ENCODE measurements at regions not wholly inside any gene's neighbourhood (a gene's known extent, or its start where the extent isn't known, plus 50 kb on each side); places are given as distances from the start of the nearest gene placed in this dataset.

DNA sequence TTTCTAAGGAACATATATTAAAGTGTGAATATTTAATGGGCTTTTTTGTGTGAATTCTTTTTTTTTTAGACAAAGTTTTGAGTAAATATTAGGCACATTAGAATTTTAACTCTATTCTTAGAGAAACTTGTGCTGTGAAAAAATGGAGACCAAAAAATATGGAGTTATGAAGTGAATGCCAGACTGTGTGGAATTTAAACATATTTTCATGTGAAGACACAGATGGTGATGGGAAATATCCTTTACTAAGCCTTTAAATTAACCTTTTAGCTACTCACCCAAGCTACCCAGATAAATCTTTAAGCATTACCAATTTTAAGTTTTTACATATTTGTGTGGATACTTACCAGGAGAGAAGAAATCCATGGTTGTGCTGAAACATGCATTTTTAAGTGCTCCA, 148.8 kb upstream of the OTX2 start (continued):
- TF ChIP-seq, protein P1, sequence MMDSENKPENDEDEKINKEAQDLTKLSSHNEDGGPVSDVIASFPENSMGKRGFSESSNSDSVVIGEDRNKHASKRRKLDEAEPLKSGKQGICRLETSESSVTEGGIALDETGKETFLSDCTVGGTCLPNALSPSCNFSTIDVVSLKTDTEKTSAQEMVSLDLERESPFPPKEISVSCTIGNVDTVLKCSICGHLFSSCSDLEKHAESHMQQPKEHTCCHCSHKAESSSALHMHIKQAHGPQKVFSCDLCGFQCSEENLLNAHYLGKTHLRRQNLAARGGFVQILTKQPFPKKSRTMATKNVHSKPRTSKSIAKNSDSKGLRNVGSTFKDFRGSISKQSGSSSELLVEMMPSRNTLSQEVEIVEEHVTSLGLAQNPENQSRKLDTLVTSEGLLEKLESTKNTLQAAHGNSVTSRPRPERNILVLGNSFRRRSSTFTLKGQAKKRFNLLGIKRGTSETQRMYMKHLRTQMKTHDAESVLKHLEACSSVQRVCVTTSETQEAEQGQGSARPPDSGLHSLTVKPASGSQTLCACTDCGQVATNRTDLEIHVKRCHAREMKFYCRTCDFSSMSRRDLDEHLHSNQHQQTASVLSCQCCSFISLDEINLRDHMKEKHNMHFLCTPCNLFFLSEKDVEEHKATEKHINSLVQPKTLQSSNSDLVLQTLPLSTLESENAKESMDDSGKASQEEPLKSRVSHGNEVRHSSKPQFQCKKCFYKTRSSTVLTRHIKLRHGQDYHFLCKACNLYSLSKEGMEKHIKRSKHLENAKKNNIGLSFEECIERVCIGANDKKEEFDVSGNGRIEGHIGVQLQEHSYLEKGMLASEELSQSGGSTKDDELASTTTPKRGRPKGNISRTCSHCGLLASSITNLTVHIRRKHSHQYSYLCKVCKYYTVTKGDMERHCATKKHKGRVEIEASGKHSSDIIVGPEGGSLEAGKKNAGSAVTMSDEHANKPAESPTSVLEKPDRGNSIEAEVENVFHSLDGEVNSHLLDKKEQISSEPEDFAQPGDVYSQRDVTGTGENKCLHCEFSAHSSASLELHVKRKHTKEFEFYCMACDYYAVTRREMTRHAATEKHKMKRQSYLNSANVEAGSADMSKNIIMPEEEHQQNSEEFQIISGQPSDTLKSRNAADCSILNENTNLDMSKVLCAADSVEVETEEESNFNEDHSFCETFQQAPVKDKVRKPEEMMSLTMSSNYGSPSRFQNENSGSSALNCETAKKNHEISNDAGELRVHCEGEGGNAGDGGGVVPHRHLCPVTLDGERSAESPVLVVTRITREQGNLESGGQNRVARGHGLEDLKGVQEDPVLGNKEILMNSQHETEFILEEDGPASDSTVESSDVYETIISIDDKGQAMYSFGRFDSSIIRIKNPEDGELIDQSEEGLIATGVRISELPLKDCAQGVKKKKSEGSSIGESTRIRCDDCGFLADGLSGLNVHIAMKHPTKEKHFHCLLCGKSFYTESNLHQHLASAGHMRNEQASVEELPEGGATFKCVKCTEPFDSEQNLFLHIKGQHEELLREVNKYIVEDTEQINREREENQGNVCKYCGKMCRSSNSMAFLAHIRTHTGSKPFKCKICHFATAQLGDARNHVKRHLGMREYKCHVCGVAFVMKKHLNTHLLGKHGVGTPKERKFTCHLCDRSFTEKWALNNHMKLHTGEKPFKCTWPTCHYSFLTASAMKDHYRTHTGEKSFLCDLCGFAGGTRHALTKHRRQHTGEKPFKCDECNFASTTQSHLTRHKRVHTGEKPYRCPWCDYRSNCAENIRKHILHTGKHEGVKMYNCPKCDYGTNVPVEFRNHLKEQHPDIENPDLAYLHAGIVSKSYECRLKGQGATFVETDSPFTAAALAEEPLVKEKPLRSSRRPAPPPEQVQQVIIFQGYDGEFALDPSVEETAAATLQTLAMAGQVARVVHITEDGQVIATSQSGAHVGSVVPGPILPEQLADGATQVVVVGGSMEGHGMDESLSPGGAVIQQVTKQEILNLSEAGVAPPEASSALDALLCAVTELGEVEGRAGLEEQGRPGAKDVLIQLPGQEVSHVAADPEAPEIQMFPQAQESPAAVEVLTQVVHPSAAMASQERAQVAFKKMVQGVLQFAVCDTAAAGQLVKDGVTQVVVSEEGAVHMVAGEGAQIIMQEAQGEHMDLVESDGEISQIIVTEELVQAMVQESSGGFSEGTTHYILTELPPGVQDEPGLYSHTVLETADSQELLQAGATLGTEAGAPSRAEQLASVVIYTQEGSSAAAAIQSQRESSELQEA (CRISPR knock-in tag; IDR thresholded peaks at IDR 0.05; ENCODE audit: not compliant biosample characterization), result no peak
- TF ChIP-seq, protein P2, sequence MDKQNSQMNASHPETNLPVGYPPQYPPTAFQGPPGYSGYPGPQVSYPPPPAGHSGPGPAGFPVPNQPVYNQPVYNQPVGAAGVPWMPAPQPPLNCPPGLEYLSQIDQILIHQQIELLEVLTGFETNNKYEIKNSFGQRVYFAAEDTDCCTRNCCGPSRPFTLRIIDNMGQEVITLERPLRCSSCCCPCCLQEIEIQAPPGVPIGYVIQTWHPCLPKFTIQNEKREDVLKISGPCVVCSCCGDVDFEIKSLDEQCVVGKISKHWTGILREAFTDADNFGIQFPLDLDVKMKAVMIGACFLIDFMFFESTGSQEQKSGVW (CRISPR knock-in tag; IDR thresholded peaks at IDR 0.05; ENCODE audit: borderline replicate concordance), result no peak
- no peak for TF ChIP-seq ZNF3 (CRISPR knock-in tag; IDR thresholded peaks at IDR 0.05)

DNA sequence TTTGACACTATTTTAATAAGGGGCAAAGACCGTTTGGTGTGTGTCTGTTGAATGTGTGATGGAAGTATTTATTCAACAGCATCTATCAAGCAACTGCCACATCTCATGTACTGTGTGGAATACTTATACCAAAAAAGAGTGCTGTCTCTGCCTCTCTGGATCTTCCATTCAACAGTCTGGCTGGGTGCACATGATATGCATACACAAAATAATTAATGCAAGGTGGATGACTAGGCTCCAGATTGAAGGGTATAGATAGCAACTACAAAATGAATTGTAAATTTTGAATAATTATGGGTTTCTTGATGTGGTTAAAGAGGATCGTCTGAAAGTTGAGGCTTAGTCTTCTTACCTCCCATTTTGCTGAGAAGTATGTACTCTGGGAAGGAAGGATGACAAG, 145.9 kb upstream of the OTX2 start:
- intact Hi-C loops (cut with micrococcal nuclease; ENCODE audit: unreplicated experiment), result no loop called here

More for the DNA sequence above, 145.9 kb upstream of the OTX2 start:
- H3K79me2 ChIP-seq (ENCODE audit: insufficient read depth, low read length), result no peaks in the 10 kb centered on the region
- CTCF ChIA-PET (ENCODE audit: low intra/inter-chr PET ratio, low total read pairs), result no interaction called here
- H2AFZ ChIP-seq (ENCODE audit: low read length), result no peak overlapping the region
- H4K20me1 ChIP-seq (ENCODE audit: insufficient read depth, low read length), result no peaks in the 10 kb centered on the region
- no peak for FAIRE-seq
- H3K4me1 ChIP-seq (ENCODE audit: insufficient read depth, low read length), result no peaks in the 10 kb centered on the region
- no peak for DNase-seq (ENCODE audit: low spot score)
- 3% methylated on average over 2 of the region's 2 CpGs for WGBS (ENCODE audit: low lambda C conversion rate)
- H3K9ac ChIP-seq (ENCODE audit: insufficient read depth, low read depth, low read length), result no peak overlapping the region
- H3K36me3 ChIP-seq (replicated peaks in 1 of 2; ENCODE audit: control insufficient read depth in 1 of 2, insufficient read depth in 2 of 2, low read length in 2 of 2), result no peaks in the 10 kb centered on the region
- no peak overlapping the region for H3K4me2 ChIP-seq (ENCODE audit: low read depth, low read length)
- H3K9me3 ChIP-seq (ENCODE audit: low read length), result no peaks in the 10 kb centered on the region
- H3K4me3 ChIP-seq (replicated peaks in 1 of 3; ENCODE audit: insufficient read depth in 1 of 3, low read depth in 2 of 3, low read length in 3 of 3), result no peak overlapping the region
- TF ChIP-seq STAT5B (CRISPR knock-in tag; IDR thresholded peaks at IDR 0.05) (no peak), ETV6 (CRISPR knock-in tag; conservative IDR thresholded peaks at IDR 0.05) (no peak)
- TF ChIP-seq, protein P3, sequence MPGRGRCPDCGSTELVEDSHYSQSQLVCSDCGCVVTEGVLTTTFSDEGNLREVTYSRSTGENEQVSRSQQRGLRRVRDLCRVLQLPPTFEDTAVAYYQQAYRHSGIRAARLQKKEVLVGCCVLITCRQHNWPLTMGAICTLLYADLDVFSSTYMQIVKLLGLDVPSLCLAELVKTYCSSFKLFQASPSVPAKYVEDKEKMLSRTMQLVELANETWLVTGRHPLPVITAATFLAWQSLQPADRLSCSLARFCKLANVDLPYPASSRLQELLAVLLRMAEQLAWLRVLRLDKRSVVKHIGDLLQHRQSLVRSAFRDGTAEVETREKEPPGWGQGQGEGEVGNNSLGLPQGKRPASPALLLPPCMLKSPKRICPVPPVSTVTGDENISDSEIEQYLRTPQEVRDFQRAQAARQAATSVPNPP (CRISPR knock-in tag; IDR thresholded peaks at IDR 0.05), result no peak
- no peak for ATAC-seq
- H3K27me3 ChIP-seq (ENCODE audit: control insufficient read depth in 1 of 2, insufficient read depth in 2 of 2, low read length in 2 of 2), result no peaks in the 10 kb centered on the region
- no peak overlapping the region for H3K27ac ChIP-seq (ENCODE audit: extremely low read length, insufficient read depth, low read length)
- BruUV-seq (replicated peaks), result no TSS peak
- POLR2A ChIA-PET, result no interaction called here
- in situ Hi-C loops (cut with HindIII; ENCODE audit: extremely low pct_ligation_motif_present, low pct_unique_long_range_greater_than_20kb), result no loop called here

Measured in HepG2 (cell line).